Neural progenitor cell (in vitro differentiated cells): ENCODE measurements at regions not wholly inside any gene's neighbourhood (a gene's known extent, or its start where the extent isn't known, plus 50 kb on each side); places are given as distances from the start of the nearest gene placed in this dataset.

Source experiments
- EZH2 ChIP-seq: fragments of 200-600 bp; sonication (generic); IDR thresholded peaks from 2 replicates; pipeline ENCODE4 v1.6.1; 2017; ENCODE audit warnings: antibody characterized with exemption, mild to moderate bottlenecking, moderate library complexity
- EZH2phosphoT487 ChIP-seq: fragments of 200-600 bp; sonication (generic); IDR thresholded peaks from 2 replicates; pipeline ENCODE4 v1.6.1; 2017; ENCODE audit warnings: antibody characterized with exemption
- TF ChIP-seq, protein P1 (sequence below): fragments of 200-600 bp; sonication (generic); IDR thresholded peaks from 2 replicates; pipeline ENCODE4 v1.5.1; 2017; ENCODE audit warnings: antibody characterized with exemption, mild to moderate bottlenecking

GRCh38 chr14:29486132-29486531 is 441.5 kb downstream of the PRKD1 start:
- TF ChIP-seq EZH2phosphoT487 (no peak), EZH2 (no peak)
- TF ChIP-seq, protein P1, sequence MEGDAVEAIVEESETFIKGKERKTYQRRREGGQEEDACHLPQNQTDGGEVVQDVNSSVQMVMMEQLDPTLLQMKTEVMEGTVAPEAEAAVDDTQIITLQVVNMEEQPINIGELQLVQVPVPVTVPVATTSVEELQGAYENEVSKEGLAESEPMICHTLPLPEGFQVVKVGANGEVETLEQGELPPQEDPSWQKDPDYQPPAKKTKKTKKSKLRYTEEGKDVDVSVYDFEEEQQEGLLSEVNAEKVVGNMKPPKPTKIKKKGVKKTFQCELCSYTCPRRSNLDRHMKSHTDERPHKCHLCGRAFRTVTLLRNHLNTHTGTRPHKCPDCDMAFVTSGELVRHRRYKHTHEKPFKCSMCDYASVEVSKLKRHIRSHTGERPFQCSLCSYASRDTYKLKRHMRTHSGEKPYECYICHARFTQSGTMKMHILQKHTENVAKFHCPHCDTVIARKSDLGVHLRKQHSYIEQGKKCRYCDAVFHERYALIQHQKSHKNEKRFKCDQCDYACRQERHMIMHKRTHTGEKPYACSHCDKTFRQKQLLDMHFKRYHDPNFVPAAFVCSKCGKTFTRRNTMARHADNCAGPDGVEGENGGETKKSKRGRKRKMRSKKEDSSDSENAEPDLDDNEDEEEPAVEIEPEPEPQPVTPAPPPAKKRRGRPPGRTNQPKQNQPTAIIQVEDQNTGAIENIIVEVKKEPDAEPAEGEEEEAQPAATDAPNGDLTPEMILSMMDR = no peak
